Central memory CD8-positive, alpha-beta T cell (primary cell): ENCODE measurements at regions not wholly inside any gene's neighbourhood (a gene's known extent, or its start where the extent isn't known, plus 50 kb on each side); places are given as distances from the start of the nearest gene placed in this dataset.

Experiments used
- ATAC-seq: fragments of 150-1000 bp; cut with Tn5 transposase; replicated peaks from 2 replicates; pipeline ENCODE4 v1.10.0; 2022; ENCODE audit warnings: mild to moderate bottlenecking, moderate FRiP score, moderate number of reproducible peaks; ENCODE audit not compliant: poor library complexity, severe bottlenecking; ENCODE audit errors: extremely low read depth
- DNase-seq, 2 donors: peaks; one replicate each; pipeline ENCODE4 v3.0.0; 2021; ENCODE audit warnings: low spot score in 2 of 2
- H3K27ac Mint-ChIP-seq: one replicate; pipeline ENCODE4 v1.8.0; 2022; ENCODE audit warnings: low read depth, mild to moderate bottlenecking, moderate library complexity, mixed read lengths
- H3K27me3 Mint-ChIP-seq: one replicate; pipeline ENCODE4 v1.8.0; 2022; ENCODE audit warnings: mixed read lengths
- H3K36me3 Mint-ChIP-seq: one replicate; pipeline ENCODE4 v1.8.0; 2022; ENCODE audit warnings: mild to moderate bottlenecking, moderate library complexity, mixed read lengths; ENCODE audit not compliant: insufficient read depth
- H3K4me1 Mint-ChIP-seq: one replicate; pipeline ENCODE4 v1.8.0; 2022; ENCODE audit warnings: mixed read lengths
- H3K4me3 Mint-ChIP-seq: one replicate; pipeline ENCODE4 v1.8.0; 2022; ENCODE audit warnings: mild to moderate bottlenecking, moderate library complexity, mixed read lengths
- H3K9me3 Mint-ChIP-seq: one replicate; pipeline ENCODE4 v1.8.0; 2022; ENCODE audit warnings: mixed read lengths

- Mint-ChIP-seq H3K4me1 (no peaks in the 10 kb centered on the region), H3K9me3 (no peaks in the 10 kb centered on the region), H3K36me3 (no peaks in the 10 kb centered on the region)
These were observed 257.9 kb downstream of the NEDD1 start for GRCh38 chr12:97164936-97165335.

GRCh38 chr12:97167598-97167997, 260.5 kb downstream of the NEDD1 start:
- H3K36me3 Mint-ChIP-seq: no peaks in the 10 kb centered on the region
- no peak overlapping the region for H3K4me3 Mint-ChIP-seq
- no peaks in the 10 kb centered on the region for H3K9me3 Mint-ChIP-seq
- ATAC-seq: no peak
- no peaks in the 10 kb centered on the region for H3K4me1 Mint-ChIP-seq
- H3K27me3 Mint-ChIP-seq: peaks cover 11% of the 10 kb centered on the region
- DNase-seq: no peak
- no peak overlapping the region for H3K27ac Mint-ChIP-seq

More at GRCh38 chr12:97164936-97165335, 257.9 kb downstream of the NEDD1 start:
- Mint-ChIP-seq H3K4me3 (no peak overlapping the region), H3K27me3 (peaks cover 11% of the 10 kb centered on the region), H3K27ac (no peak overlapping the region)
- ATAC-seq (no peak), DNase-seq (no peak)

DNA sequence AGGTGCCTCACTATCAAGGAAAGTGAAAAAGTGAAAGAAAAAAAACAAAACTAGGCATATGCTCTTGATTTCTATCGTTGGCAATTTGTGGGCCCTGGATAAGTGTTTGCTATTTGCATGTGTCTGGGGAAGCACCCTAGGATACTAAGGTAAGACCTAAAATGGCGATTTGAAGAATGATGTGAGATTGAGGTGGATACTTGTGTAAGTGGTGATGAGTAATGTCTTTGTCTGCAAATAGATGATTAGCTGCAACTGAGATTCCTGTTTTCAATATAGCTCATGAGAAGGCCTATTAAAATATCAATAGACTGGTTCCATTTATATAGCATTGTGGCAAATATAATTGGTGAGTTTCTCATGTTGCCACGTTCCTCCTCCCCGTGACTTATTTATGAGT, 261.7 kb downstream of the NEDD1 start:
- DNase-seq (no peak), ATAC-seq (no peak)
- H3K4me3 Mint-ChIP-seq: no peak overlapping the region
- H3K4me1 Mint-ChIP-seq: no peaks in the 10 kb centered on the region
- H3K27ac Mint-ChIP-seq: no peak overlapping the region
- no peaks in the 10 kb centered on the region for H3K9me3 Mint-ChIP-seq
- H3K36me3 Mint-ChIP-seq: no peaks in the 10 kb centered on the region
- peaks cover 6% of the 10 kb centered on the region for H3K27me3 Mint-ChIP-seq

- H3K27ac Mint-ChIP-seq: no peak overlapping the region
- DNase-seq: no peak
- no peaks in the 10 kb centered on the region for H3K27me3 Mint-ChIP-seq
- no peak overlapping the region for H3K4me3 Mint-ChIP-seq
- no peaks in the 10 kb centered on the region for H3K9me3 Mint-ChIP-seq
- H3K4me1 Mint-ChIP-seq: no peaks in the 10 kb centered on the region
- ATAC-seq: no peak
- H3K36me3 Mint-ChIP-seq: no peaks in the 10 kb centered on the region
These were observed 263.0 kb downstream of the NEDD1 start for GRCh38 chr12:97169889-97170567.

DNA sequence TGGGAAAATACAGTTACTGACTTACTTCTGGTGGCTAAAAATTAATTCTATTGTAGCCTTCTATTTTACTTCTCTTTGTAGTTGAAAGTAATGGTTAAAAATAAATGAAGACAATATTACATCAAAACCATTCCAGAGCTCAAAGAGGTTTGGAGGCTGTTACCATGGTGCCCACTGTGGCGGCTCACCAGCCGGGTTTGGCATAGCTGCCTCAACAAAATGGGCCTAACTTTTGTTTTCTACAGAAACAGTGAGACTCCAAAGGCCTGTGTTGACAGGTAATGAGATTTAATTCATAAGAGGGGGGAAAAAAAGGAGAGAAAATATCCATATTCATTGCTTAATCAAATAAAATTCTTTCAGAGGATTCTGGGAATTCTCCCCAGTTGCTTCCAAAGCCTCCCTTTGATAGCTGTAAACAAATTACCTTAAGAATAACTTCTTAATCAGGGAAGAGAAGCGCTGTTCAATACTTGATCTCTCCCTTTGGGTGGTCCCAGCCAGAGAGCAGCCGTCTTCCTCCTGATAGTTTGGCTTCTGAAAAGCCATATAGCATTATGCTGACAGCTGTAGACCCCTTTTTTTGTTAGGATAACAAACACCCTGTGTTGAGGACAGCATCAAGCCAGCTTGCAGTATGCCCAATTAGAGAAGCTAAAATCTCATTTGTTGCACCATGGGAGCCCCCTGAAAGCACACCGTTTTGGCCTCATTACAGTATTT, 266.8 kb downstream of the NEDD1 start:
- no peak overlapping the region for H3K4me3 Mint-ChIP-seq
- H3K27ac Mint-ChIP-seq: no peak overlapping the region
- no peaks in the 10 kb centered on the region for H3K27me3 Mint-ChIP-seq
- no peaks in the 10 kb centered on the region for H3K4me1 Mint-ChIP-seq
- DNase-seq: no peak
- H3K36me3 Mint-ChIP-seq: no peaks in the 10 kb centered on the region
- H3K9me3 Mint-ChIP-seq: peaks cover 8% of the 10 kb centered on the region
- ATAC-seq: no peak

GRCh38 chr12:97177481-97177880, 270.4 kb downstream of the NEDD1 start:
- DNase-seq (no peak), ATAC-seq (no peak)
- Mint-ChIP-seq H3K27me3 (peaks cover 9% of the 10 kb centered on the region), H3K9me3 (peaks cover 8% of the 10 kb centered on the region), H3K4me1 (no peaks in the 10 kb centered on the region), H3K27ac (no peak overlapping the region), H3K4me3 (no peak overlapping the region), H3K36me3 (no peaks in the 10 kb centered on the region)

DNA sequence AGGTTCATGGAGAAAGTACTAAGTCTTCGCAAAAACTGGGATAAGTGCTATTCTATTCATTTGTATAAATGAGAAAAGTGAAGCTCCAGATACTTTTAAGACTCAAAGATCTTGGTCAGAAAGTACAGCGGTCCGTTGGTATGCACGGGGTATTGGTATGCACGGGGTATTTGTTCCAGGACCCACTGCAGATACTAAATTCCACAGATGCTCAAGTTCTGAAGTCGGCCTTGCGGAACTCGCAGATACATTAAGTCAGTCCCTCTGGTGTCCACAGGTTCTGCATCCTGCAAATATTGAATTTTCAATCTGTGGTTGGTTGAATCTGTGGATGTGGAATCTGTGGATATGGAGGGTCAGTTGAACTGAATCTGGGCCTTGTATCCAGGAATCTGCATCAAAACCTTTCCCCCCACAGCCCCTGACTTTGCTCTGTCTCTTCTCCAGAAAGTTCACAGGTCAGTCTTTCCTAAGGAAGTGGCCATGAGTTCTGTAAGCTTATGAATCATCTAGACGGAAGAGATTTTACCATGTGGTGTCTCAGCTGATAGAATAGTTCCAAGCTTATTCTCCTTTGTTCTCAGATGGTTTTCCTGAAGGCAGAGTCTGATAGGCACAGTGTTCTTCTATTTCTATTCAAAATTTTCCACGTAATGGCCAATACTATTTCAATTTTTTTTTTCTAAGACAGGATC, 274.7 kb downstream of the NEDD1 start:
- no peak overlapping the region for H3K4me3 Mint-ChIP-seq
- no peaks in the 10 kb centered on the region for H3K4me1 Mint-ChIP-seq
- no peak overlapping the region for H3K27ac Mint-ChIP-seq
- DNase-seq (no peak), ATAC-seq (no peak)
- no peaks in the 10 kb centered on the region for H3K36me3 Mint-ChIP-seq
- peaks cover 9% of the 10 kb centered on the region for H3K27me3 Mint-ChIP-seq
- peaks cover 8% of the 10 kb centered on the region for H3K9me3 Mint-ChIP-seq

- peaks cover 4% of the 10 kb centered on the region for H3K9me3 Mint-ChIP-seq
- H3K4me3 Mint-ChIP-seq: no peak overlapping the region
- H3K4me1 Mint-ChIP-seq: no peaks in the 10 kb centered on the region
- no peak overlapping the region for H3K27ac Mint-ChIP-seq
- DNase-seq (no peak), ATAC-seq (no peak)
- peaks cover 9% of the 10 kb centered on the region for H3K27me3 Mint-ChIP-seq
- no peaks in the 10 kb centered on the region for H3K36me3 Mint-ChIP-seq
These were observed 275.7 kb downstream of the NEDD1 start for GRCh38 chr12:97182769-97183168.

DNA sequence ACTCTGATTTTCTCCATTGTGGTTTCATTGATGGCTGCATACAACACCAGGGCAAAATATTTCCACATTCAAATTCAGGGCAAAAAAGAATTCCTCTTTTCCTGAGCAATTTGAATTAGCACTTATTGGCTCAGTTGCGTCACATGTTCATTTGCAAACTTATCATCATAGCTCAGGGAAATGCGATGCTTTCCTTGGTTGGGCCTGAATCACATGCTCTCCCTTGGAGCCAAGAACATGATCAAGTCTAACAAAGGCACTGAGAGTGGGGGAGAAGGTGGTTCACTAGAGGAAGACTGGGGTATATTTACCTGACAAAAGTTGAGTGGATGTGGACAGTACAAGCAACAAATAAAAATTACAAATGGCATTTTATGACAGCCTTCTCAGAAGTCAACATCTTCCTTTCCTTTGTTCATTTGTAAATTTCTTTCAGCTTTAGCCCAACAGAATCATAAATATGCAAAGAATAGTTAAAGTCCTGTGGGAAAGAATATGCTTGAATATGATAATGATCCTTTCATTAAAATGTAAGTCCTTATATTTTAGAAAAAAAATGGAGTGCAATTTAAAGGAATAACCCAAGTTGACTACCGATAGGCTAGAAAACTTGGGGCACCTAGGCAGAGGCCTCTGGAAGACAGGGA, 277.2 kb downstream of the NEDD1 start:
- Mint-ChIP-seq H3K4me1 (no peaks in the 10 kb centered on the region), H3K9me3 (no peaks in the 10 kb centered on the region), H3K4me3 (no peak overlapping the region), H3K36me3 (no peaks in the 10 kb centered on the region), H3K27ac (no peak overlapping the region), H3K27me3 (peaks cover 7% of the 10 kb centered on the region)
- DNase-seq: no peak
- no peak for ATAC-seq

DNA sequence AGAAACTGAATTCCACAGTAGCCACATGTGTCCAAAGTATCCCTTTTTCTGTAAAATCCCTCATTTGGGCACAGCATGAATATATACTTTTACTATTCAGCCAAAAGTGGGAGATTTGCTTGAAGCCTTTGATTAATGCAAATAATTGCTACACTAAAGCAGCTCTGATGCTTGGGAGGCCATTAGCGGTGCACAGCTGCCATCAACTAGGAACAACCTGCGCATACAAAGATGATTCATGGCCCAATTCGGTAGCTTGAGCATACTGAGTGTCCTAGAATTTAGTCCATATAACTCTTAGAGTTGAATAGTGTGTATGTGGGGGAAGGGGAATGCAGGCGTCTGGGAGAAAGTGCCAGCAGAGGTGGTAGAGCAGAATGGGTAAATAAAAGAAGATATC, 277.0 kb upstream of the RMST start:
- Mint-ChIP-seq H3K4me1 (no peaks in the 10 kb centered on the region), H3K36me3 (no peaks in the 10 kb centered on the region), H3K4me3 (no peak overlapping the region), H3K27me3 (no peaks in the 10 kb centered on the region), H3K27ac (no peak overlapping the region), H3K9me3 (no peaks in the 10 kb centered on the region)
- ATAC-seq (no peak), DNase-seq (no peak)

DNA sequence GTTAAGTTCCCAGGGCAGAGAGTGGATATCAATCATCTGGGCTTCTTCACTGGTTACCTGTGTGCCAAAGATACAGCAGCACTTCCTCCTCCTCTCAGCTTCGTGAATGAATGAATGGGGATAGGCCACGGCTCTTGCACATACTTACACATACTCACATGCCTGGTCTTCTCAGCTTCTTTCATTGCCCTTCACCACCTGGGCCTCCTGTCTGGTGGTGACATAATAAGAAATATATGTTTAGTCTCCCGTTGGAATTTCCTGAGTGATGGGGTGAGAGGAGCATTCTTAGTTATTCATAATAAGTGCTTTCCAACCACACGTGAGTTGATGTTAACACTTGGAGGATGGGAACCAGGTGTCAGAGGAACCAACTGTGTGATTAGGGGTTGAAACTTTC, 268.1 kb upstream of the RMST start:
- no peaks in the 10 kb centered on the region for H3K36me3 Mint-ChIP-seq
- no peaks in the 10 kb centered on the region for H3K4me1 Mint-ChIP-seq
- DNase-seq (no peak), ATAC-seq (no peak)
- H3K4me3 Mint-ChIP-seq: no peak overlapping the region
- no peaks in the 10 kb centered on the region for H3K27me3 Mint-ChIP-seq
- H3K9me3 Mint-ChIP-seq: no peaks in the 10 kb centered on the region
- H3K27ac Mint-ChIP-seq: no peak overlapping the region

- no peaks in the 10 kb centered on the region for H3K9me3 Mint-ChIP-seq
- peaks cover 9% of the 10 kb centered on the region for H3K27me3 Mint-ChIP-seq
- no peaks in the 10 kb centered on the region for H3K36me3 Mint-ChIP-seq
- no peak overlapping the region for H3K4me3 Mint-ChIP-seq
- DNase-seq (no peak), ATAC-seq (no peak)
- no peak overlapping the region for H3K27ac Mint-ChIP-seq
- H3K4me1 Mint-ChIP-seq: no peaks in the 10 kb centered on the region
These were observed 262.4 kb upstream of the RMST start for GRCh38 chr12:97200181-97200580.
